ENCODE measurements at regions not wholly inside any gene's neighbourhood (a gene's known extent, or its start where the extent isn't known, plus 50 kb on each side); places are given as distances from the start of the nearest gene placed in this dataset.

GRCh38 chr1:36658838-36659237, 176.1 kb upstream of the CSF3R start:
- TF ChIP-seq CTCF (IDR thresholded peaks at IDR 0.05) (no peak), POLR2A (IDR thresholded peaks at IDR 0.05) (no peak)
- H3K36me3 ChIP-seq = no peaks in the 10 kb centered on the region
- no peak for DNase-seq
- no peaks in the 10 kb centered on the region for H3K9me3 ChIP-seq
- intact Hi-C loops (cut with DNase I) = no loop called here
- no peak overlapping the region for H3K4me3 ChIP-seq
- WGBS, 4 donors = 39 to 47% (median 41%) methylated on average over 3 of the region's 3 CpGs
- peaks cover 0 to 59% (median 12%) of the 10 kb centered on the region in 9 donors for H3K27me3 ChIP-seq
- no peak overlapping the region for H3K27ac ChIP-seq
- H3K4me1 ChIP-seq = peaks cover 0 to 6% (median 0%) of the 10 kb centered on the region in 12 donors
- ATAC-seq = no peak

GRCh38 chr1:36657826-36658225, 175.1 kb upstream of the CSF3R start:
- H3K9me3 ChIP-seq = no peaks in the 10 kb centered on the region
- intact Hi-C loops (cut with DNase I) = no loop called here
- 73 to 83% (median 77%) methylated on average over 6 of the region's 6 CpGs for WGBS, 4 donors
- DNase-seq (no peak), ATAC-seq (no peak)
- TF ChIP-seq CTCF (IDR thresholded peaks at IDR 0.05) = no peak
- TF ChIP-seq POLR2A (IDR thresholded peaks at IDR 0.05) = no peak
- peaks cover 0 to 6% (median 0%) of the 10 kb centered on the region in 12 donors for H3K4me1 ChIP-seq
- H3K4me3 ChIP-seq = no peak overlapping the region
- H3K27ac ChIP-seq = no peak overlapping the region
- H3K27me3 ChIP-seq = peaks cover 0 to 59% (median 12%) of the 10 kb centered on the region in 9 donors
- H3K36me3 ChIP-seq = no peaks in the 10 kb centered on the region

- Histone ChIP-seq H3K4me1 (peaks cover 0 to 6% (median 0%) of the 10 kb centered on the region in 12 donors), H3K4me3 (no peak overlapping the region), H3K36me3 (no peaks in the 10 kb centered on the region), H3K27ac (no peak overlapping the region), H3K9me3 (no peaks in the 10 kb centered on the region), H3K27me3 (peaks cover 0 to 61% (median 12%) of the 10 kb centered on the region in 9 donors)
- no peak for TF ChIP-seq CTCF (IDR thresholded peaks at IDR 0.05)
- no peak for TF ChIP-seq POLR2A (IDR thresholded peaks at IDR 0.05)
- DNase-seq (no peak), ATAC-seq (no peak)
- intact Hi-C loops (cut with DNase I) = no loop called here
These were observed 174.1 kb upstream of the CSF3R start for GRCh38 chr1:36656838-36657237.

DNA sequence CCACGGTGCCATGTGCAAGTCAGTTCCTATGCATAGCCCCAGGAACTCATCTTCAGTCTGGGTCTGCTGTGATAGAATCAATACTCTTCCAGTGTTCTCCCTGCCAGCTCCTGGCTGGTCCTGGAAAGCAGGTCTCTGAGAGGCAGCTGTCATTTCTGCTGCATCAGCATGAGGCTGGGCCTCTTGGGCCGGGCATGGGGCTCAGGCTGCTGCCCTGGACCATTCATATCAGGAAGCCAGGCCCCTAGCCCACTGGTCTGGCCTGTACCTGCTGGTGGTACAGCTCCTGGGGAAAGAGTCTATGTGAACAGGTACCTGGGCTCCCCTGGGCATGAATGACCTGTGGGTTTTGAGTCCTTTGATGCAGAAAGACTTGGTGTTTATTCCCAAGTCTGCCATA, 173.6 kb upstream of the CSF3R start:
- H3K4me3 ChIP-seq = no peak overlapping the region
- DNase-seq (no peak), ATAC-seq (no peak)
- peaks cover 0 to 67% (median 18%) of the 10 kb centered on the region in 9 donors for H3K27me3 ChIP-seq
- H3K36me3 ChIP-seq = no peaks in the 10 kb centered on the region
- intact Hi-C loops (cut with DNase I) = no loop called here
- H3K4me1 ChIP-seq = peaks cover 0 to 6% (median 0%) of the 10 kb centered on the region in 12 donors
- H3K27ac ChIP-seq = no peak overlapping the region
- H3K9me3 ChIP-seq = no peaks in the 10 kb centered on the region
- WGBS, 4 donors = 39 to 68% (median 55%) methylated on average over 2 of the region's 2 CpGs
- TF ChIP-seq CTCF (IDR thresholded peaks at IDR 0.05) (no peak), POLR2A (IDR thresholded peaks at IDR 0.05) (no peak)

Measured in heart left ventricle (tissue), 16 donors.